ENCODE measurements at regions not wholly inside any gene's neighbourhood (a gene's known extent, or its start where the extent isn't known, plus 50 kb on each side); places are given as distances from the start of the nearest gene placed in this dataset.

DNA sequence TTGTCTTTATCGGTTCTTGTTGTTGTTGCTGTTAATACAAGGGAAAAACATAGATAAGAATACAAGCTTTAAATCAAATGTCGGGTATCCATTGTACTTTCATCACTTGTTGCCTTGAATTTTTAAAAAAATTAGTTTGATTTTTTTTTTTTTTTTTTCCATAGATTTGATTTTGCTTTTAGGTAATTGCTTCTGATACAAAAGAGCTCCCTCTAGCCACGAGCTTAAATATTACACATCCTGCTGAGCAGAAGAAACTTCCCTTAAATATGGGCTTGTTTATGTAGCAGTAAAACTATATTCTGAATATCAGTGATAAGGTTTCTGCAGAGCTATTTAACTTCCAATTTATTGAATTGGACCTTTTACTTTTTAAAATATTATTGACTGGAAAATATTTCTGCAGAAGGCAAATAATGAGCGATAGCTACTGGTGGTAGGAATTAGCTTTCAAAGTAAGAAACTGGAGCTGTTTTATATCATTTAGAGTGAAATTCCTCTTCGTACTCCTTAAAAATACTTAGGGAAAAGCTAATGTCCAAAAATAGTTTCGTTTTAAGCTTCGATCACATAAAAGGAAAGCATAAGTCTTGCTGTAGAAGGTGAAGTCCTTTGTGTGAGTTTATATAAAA lies 216.9 kb downstream of the POLR1F start:
- DNase-seq (ENCODE audit: low read depth, low spot score), result peak; percentile 9
- Histone ChIP-seq H3K4me3 (ENCODE audit: low read length) (no peak overlapping the region), H3K36me3 (ENCODE audit: control insufficient read depth, insufficient read depth, low read length) (no peaks in the 10 kb centered on the region), H3K27me3 (ENCODE audit: control insufficient read depth, insufficient read depth, low read length) (no peaks in the 10 kb centered on the region), H3K9me3 (ENCODE audit: control insufficient read depth, insufficient read depth, low read length) (no peaks in the 10 kb centered on the region; the same call in 1 of the 2 replicates), H3K4me1 (ENCODE audit: control insufficient read depth, insufficient read depth, low read length) (peaks cover 1% of the 10 kb centered on the region; the same call in 1 of the 2 replicates), H3K27ac (ENCODE audit: low read length) (no peak overlapping the region)
- WGBS (ENCODE audit: insufficient coverage, insufficient read length), result no CpG with 5 or more reads among the region's 7 CpGs

DNA sequence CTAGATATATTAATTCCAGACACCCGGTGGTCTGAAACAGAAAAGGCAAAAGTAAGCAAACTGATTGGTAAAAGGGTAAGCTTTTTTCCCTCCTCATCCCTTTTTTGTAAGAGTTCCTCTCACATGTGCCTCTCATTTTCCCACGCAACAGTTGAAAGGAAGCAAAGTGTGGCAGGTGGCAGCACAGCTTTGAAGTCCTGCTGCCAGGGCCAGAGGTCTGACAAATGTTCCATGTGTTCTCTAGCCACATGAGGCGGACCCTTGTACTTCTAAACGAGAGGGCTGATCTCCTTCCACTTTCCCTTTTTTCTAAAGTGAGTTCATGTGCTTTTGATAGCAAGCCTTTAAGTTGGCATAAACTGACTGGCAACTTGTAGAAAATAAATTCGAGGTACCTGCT lies 217.5 kb downstream of the POLR1F start:
- no peak for DNase-seq (ENCODE audit: low read depth, low spot score)
- no peak overlapping the region for H3K4me3 ChIP-seq (ENCODE audit: low read length)
- no CpG with 5 or more reads among the region's 5 CpGs for WGBS (ENCODE audit: insufficient coverage, insufficient read length)
- H3K4me1 ChIP-seq (ENCODE audit: control insufficient read depth, insufficient read depth, low read length), result peaks cover 1% of the 10 kb centered on the region; the same call in 1 of the 2 replicates
- H3K36me3 ChIP-seq (ENCODE audit: control insufficient read depth, insufficient read depth, low read length), result no peaks in the 10 kb centered on the region
- no peak overlapping the region for H3K27ac ChIP-seq (ENCODE audit: low read length)
- no peaks in the 10 kb centered on the region for H3K27me3 ChIP-seq (ENCODE audit: control insufficient read depth, insufficient read depth, low read length)
- no peaks in the 10 kb centered on the region; the same call in 1 of the 2 replicates for H3K9me3 ChIP-seq (ENCODE audit: control insufficient read depth, insufficient read depth, low read length)

DNA sequence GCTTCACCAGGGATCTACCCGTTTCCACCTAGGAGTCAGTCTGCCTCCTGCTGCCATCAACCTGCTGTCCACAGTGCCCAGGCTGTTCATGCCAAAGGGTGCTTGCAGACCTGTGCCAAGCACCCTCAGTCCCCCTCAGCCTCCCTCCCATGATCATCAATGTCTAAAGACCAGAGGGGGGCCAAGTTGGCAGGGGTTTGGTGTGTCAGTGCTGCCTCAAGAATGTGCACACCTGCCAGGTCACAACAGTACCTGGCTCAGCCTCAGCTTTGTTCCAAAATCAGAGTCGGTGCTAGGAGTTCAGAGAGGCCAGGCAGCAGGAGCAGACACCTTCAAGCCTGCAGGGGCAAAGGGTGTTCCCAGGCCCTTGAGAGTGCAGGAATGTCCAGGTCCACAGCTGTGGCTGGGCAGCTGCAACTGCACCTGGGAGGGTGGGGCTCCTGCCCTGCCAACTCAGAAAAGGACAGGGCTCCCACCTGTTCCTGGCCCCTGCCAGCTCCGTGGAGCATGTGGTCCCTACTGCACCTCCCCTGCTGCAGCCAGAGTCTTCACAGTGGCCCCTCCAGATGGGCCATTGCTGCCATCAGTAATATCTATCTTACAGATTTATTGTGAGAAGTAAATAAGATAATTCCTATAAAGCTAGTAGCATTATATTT lies 219.5 kb downstream of the POLR1F start:
- no peaks in the 10 kb centered on the region for H3K27me3 ChIP-seq (ENCODE audit: control insufficient read depth, insufficient read depth, low read length)
- H3K36me3 ChIP-seq (ENCODE audit: control insufficient read depth, insufficient read depth, low read length), result no peaks in the 10 kb centered on the region
- no peak overlapping the region for H3K4me3 ChIP-seq (ENCODE audit: low read length)
- H3K9me3 ChIP-seq (ENCODE audit: control insufficient read depth, insufficient read depth, low read length), result no peaks in the 10 kb centered on the region; the same call in 1 of the 2 replicates
- no peak for DNase-seq (ENCODE audit: low read depth, low spot score)
- no CpG with 5 or more reads among the region's 3 CpGs for WGBS (ENCODE audit: insufficient coverage, insufficient read length)
- H3K4me1 ChIP-seq (ENCODE audit: control insufficient read depth, insufficient read depth, low read length), result peaks cover 1% of the 10 kb centered on the region; the same call in 1 of the 2 replicates
- no peak overlapping the region for H3K27ac ChIP-seq (ENCODE audit: low read length)

DNA sequence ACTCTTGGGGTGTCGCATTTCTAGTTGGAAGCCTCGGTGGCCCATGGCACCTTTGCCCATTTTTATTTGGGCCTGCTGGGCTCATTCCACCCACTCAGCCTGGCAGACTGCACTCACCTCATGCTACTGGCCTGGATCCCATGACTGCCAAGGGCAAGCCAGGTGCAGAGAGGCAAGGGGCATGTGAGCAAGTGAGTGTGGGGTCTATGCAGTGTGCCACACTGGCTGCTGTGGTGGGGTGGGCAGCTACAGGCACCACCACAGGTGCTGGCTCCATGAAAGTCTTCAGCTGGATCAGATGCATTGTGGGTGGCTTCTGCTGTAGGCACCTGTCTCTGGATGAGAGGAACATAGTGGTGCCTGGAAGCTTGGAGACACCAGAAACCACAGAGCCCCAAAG lies 220.8 kb downstream of the POLR1F start:
- Histone ChIP-seq H3K4me3 (ENCODE audit: low read length) (no peak overlapping the region), H3K27ac (ENCODE audit: low read length) (no peak overlapping the region), H3K4me1 (ENCODE audit: control insufficient read depth, insufficient read depth, low read length) (peaks cover 1% of the 10 kb centered on the region; the same call in 1 of the 2 replicates), H3K9me3 (ENCODE audit: control insufficient read depth, insufficient read depth, low read length) (no peaks in the 10 kb centered on the region; the same call in 1 of the 2 replicates), H3K36me3 (ENCODE audit: control insufficient read depth, insufficient read depth, low read length) (no peaks in the 10 kb centered on the region), H3K27me3 (ENCODE audit: control insufficient read depth, insufficient read depth, low read length) (no peaks in the 10 kb centered on the region)
- no CpG with 5 or more reads among the region's 2 CpGs for WGBS (ENCODE audit: insufficient coverage, insufficient read length)
- no peak for DNase-seq (ENCODE audit: low read depth, low spot score)

DNA sequence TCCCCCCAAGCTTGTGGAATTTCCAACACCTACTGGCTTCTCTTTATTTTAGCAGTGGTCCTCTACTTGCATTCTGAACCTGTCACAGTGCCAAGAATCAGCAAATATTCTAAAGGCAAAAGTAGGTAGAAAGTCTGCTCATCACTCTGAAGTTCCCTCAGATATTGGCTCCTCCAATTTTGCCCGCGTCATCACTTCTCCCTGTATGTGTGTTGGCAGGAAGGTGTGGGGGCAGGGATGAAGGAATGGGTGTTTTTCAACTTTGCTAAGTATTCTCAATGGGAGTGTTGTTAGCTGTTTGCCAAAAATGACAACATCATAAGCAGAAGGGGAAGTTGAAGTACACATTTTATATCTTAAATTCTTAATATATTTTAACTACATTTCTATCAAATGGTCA lies 226.2 kb downstream of the POLR1F start:
- no peak overlapping the region for H3K27ac ChIP-seq (ENCODE audit: low read length)
- H3K27me3 ChIP-seq (ENCODE audit: control insufficient read depth, insufficient read depth, low read length), result no peaks in the 10 kb centered on the region
- no peak overlapping the region for H3K4me3 ChIP-seq (ENCODE audit: low read length)
- no CpG with 5 or more reads among the region's 2 CpGs for WGBS (ENCODE audit: insufficient coverage, insufficient read length)
- no peak for DNase-seq (ENCODE audit: low read depth, low spot score)
- H3K36me3 ChIP-seq (ENCODE audit: control insufficient read depth, insufficient read depth, low read length), result no peaks in the 10 kb centered on the region
- H3K4me1 ChIP-seq (ENCODE audit: control insufficient read depth, insufficient read depth, low read length), result no peaks in the 10 kb centered on the region
- no peaks in the 10 kb centered on the region; the same call in 1 of the 2 replicates for H3K9me3 ChIP-seq (ENCODE audit: control insufficient read depth, insufficient read depth, low read length)

DNA sequence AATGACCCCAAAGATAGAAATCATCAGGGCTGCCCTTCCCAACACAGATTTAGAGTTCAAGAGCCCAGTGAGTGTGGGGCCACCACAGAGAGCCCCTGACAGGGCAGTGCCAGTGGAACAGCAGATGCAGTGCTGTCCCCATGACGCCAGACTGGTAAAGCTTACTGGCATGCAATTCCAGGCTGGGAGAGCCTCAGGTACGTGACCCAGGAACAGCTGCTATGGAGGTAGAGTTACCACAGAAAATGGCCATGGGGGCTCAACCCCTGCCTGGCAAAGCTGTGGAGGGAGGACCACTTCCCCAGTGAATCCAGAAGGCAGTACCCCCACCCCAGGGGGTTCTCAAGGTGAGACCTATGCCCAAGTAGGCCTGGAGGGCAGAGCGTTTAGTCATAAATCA lies 228.5 kb downstream of the POLR1F start:
- Histone ChIP-seq H3K36me3 (ENCODE audit: control insufficient read depth, insufficient read depth, low read length) (no peaks in the 10 kb centered on the region), H3K27ac (ENCODE audit: low read length) (no peak overlapping the region), H3K9me3 (ENCODE audit: control insufficient read depth, insufficient read depth, low read length) (no peaks in the 10 kb centered on the region), H3K27me3 (ENCODE audit: control insufficient read depth, insufficient read depth, low read length) (no peaks in the 10 kb centered on the region), H3K4me1 (ENCODE audit: control insufficient read depth, insufficient read depth, low read length) (no peaks in the 10 kb centered on the region), H3K4me3 (ENCODE audit: low read length) (no peak overlapping the region)
- no CpG with 5 or more reads among the region's 3 CpGs for WGBS (ENCODE audit: insufficient coverage, insufficient read length)
- no peak for DNase-seq (ENCODE audit: low read depth, low spot score)

DNA sequence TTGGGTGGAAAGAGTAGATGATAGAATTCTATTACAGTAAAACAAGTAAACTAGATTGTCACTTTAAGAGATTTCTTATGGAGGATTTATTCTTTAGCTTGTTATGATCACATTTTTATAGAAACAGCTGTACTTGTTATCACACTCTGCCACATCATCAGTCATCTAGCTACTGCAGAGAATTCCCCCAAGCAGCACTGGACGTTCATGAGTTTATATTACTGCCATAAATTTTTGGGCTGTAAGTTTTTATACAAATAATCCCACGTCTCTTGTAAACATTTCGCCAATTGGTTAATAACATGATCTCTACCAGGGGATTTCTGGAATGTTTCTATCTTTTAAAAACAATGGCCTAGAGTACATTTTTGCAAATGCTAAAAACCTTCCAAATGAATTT lies 238.8 kb downstream of the POLR1F start:
- no peaks in the 10 kb centered on the region for H3K9me3 ChIP-seq (ENCODE audit: control insufficient read depth, insufficient read depth, low read length)
- no CpG with 5 or more reads among the region's 3 CpGs for WGBS (ENCODE audit: insufficient coverage, insufficient read length)
- DNase-seq (ENCODE audit: low read depth, low spot score), result no peak
- H3K4me3 ChIP-seq (ENCODE audit: low read length), result no peak overlapping the region
- no peaks in the 10 kb centered on the region for H3K36me3 ChIP-seq (ENCODE audit: control insufficient read depth, insufficient read depth, low read length)
- no peaks in the 10 kb centered on the region for H3K27me3 ChIP-seq (ENCODE audit: control insufficient read depth, insufficient read depth, low read length)
- H3K4me1 ChIP-seq (ENCODE audit: control insufficient read depth, insufficient read depth, low read length), result no peaks in the 10 kb centered on the region
- no peak overlapping the region for H3K27ac ChIP-seq (ENCODE audit: low read length)

DNA sequence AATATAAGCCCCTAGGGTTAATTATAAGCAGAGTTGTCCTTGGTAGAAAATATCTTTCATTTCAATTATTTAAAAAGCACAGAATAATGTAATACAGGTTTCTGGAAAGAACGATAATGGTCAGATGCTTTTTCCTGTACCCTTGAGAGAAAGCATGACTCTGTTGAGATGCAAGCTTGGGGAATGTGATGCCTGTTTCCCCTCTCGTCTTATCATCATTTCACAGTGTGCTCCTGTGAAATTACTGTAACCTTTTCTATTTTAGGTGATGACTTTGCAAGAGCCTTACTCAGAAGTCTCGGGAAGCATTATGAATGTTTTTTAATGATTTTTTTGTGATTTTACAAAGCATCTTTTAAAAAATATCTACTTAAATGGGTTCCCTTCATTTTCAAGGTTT lies 243.0 kb downstream of the POLR1F start:
- no peaks in the 10 kb centered on the region for H3K4me1 ChIP-seq (ENCODE audit: control insufficient read depth, insufficient read depth, low read length)
- no peaks in the 10 kb centered on the region for H3K9me3 ChIP-seq (ENCODE audit: control insufficient read depth, insufficient read depth, low read length)
- DNase-seq (ENCODE audit: low read depth, low spot score), result no peak
- H3K4me3 ChIP-seq (ENCODE audit: low read length), result no peak overlapping the region
- no peaks in the 10 kb centered on the region for H3K36me3 ChIP-seq (ENCODE audit: control insufficient read depth, insufficient read depth, low read length)
- no peak overlapping the region for H3K27ac ChIP-seq (ENCODE audit: low read length)
- WGBS (ENCODE audit: insufficient coverage, insufficient read length), result no CpG with 5 or more reads among the region's 3 CpGs
- no peaks in the 10 kb centered on the region for H3K27me3 ChIP-seq (ENCODE audit: control insufficient read depth, insufficient read depth, low read length)

DNA sequence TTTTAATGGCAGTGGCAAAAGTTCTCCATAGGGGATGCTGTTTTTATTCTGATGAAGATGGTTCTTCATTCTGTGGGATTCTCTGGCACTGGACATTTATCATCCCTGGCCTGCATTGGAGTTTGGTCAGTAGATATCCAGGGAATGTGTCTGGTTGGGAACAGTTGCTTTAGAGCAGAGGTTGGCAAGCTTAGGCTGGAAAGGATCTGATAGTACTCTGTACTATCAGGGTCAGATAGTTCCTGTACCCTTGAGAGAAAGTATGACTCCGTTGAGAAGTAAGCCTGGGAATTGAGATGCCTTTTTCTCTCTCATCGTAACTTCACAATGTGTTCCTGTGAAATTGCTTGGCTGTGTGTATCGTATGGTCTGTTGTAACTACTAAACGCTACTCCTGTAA lies 244.1 kb downstream of the POLR1F start:
- Histone ChIP-seq H3K27ac (ENCODE audit: low read length) (no peak overlapping the region), H3K4me3 (ENCODE audit: low read length) (no peak overlapping the region), H3K27me3 (ENCODE audit: control insufficient read depth, insufficient read depth, low read length) (no peaks in the 10 kb centered on the region), H3K4me1 (ENCODE audit: control insufficient read depth, insufficient read depth, low read length) (no peaks in the 10 kb centered on the region), H3K36me3 (ENCODE audit: control insufficient read depth, insufficient read depth, low read length) (no peaks in the 10 kb centered on the region), H3K9me3 (ENCODE audit: control insufficient read depth, insufficient read depth, low read length) (no peaks in the 10 kb centered on the region)
- no peak for DNase-seq (ENCODE audit: low read depth, low spot score)
- no CpG with 5 or more reads among the region's 4 CpGs for WGBS (ENCODE audit: insufficient coverage, insufficient read length)

DNA sequence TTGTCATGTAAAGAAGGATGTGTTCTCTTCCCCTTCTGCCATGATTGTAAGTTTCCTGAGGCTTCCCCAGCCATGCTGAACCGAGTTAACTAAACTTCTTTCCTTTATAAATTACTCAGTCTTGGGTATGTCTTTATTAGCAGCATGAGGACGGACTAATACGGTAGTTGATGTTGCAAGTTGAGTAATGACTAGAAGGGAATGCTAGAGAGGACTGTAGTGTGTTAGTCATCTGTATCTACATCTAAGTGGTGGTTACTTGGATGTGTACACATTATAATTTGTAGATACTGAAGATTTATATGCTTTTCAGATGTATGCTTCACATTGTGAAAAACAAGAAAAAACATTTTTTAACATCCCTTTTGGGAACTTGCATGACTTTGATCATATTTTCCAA lies 244.6 kb downstream of the POLR1F start:
- no peaks in the 10 kb centered on the region for H3K9me3 ChIP-seq (ENCODE audit: control insufficient read depth, insufficient read depth, low read length)
- H3K27ac ChIP-seq (ENCODE audit: low read length), result no peak overlapping the region
- no peak for DNase-seq (ENCODE audit: low read depth, low spot score)
- no CpG with 5 or more reads among the region's 3 CpGs for WGBS (ENCODE audit: insufficient coverage, insufficient read length)
- no peaks in the 10 kb centered on the region for H3K27me3 ChIP-seq (ENCODE audit: control insufficient read depth, insufficient read depth, low read length)
- no peaks in the 10 kb centered on the region for H3K36me3 ChIP-seq (ENCODE audit: control insufficient read depth, insufficient read depth, low read length)
- no peak overlapping the region for H3K4me3 ChIP-seq (ENCODE audit: low read length)
- H3K4me1 ChIP-seq (ENCODE audit: control insufficient read depth, insufficient read depth, low read length), result no peaks in the 10 kb centered on the region

DNA sequence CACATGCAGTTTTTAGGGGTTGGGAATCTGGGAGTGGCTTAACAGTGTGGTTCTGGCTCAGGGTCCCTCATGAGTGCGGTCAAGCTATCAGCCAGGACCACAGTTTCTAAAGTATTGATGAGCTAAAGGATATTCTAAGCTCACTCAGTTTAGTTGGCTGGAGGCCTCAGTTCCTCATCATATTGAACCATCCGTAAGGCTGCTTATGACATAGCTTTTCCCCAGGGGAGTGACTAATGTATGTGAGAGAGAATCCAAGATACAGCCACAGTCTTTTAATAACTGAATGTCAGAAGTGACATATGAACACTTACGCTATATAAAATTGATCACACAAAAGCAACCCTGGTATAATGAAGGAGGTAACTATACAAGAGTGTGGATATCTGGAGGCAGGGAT lies 245.3 kb downstream of the POLR1F start:
- Histone ChIP-seq H3K27me3 (ENCODE audit: control insufficient read depth, insufficient read depth, low read length) (no peaks in the 10 kb centered on the region), H3K9me3 (ENCODE audit: control insufficient read depth, insufficient read depth, low read length) (no peaks in the 10 kb centered on the region), H3K36me3 (ENCODE audit: control insufficient read depth, insufficient read depth, low read length) (no peaks in the 10 kb centered on the region), H3K4me1 (ENCODE audit: control insufficient read depth, insufficient read depth, low read length) (no peaks in the 10 kb centered on the region), H3K4me3 (ENCODE audit: low read length) (no peak overlapping the region), H3K27ac (ENCODE audit: low read length) (no peak overlapping the region)
- WGBS (ENCODE audit: insufficient coverage, insufficient read length), result no CpG with 5 or more reads among the region's 3 CpGs
- DNase-seq (ENCODE audit: low read depth, low spot score), result no peak

Data from iPS DF 6.9 (cell line).